ENCODE measurements at regions not wholly inside any gene's neighbourhood (a gene's known extent, or its start where the extent isn't known, plus 50 kb on each side); places are given as distances from the start of the nearest gene placed in this dataset.

DNA sequence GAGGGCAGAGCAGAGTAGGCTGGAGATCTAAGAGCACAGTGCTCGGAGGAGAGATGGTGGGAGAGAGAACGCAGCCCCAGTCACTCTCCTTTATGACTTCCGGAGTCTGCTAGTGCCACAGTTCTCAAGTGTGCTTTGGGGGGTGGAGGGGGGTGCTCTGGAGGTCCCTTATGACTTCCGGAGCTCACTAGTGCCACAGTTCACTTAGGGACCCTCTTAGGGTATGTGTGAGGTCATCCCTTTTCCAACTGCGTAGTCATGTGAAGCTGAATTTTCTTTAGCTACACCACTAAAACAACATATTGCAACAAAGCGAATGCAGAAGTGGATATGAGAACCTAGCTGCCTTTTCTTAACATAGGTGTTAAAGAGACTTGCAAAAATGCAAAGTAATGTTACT is 153.7 kb upstream of the KCTD1 start:
- Histone ChIP-seq H3K4me3 (ENCODE audit: low read length) (no peak overlapping the region), H3K27ac (ENCODE audit: low read length) (no peak overlapping the region), H3K36me3 (ENCODE audit: control insufficient read depth, insufficient read depth, low read length) (no peaks in the 10 kb centered on the region), H3K27me3 (ENCODE audit: control insufficient read depth, insufficient read depth, low read length) (no peaks in the 10 kb centered on the region), H3K4me1 (ENCODE audit: control insufficient read depth, insufficient read depth, low read length) (no peaks in the 10 kb centered on the region), H3K9me3 (replicated peaks; ENCODE audit: control insufficient read depth, low read depth, low read length) (no peaks in the 10 kb centered on the region)
- 14% methylated on average over 1 of the region's 6 CpGs for WGBS (ENCODE audit: insufficient coverage)
- DNase-seq, result no peak

DNA sequence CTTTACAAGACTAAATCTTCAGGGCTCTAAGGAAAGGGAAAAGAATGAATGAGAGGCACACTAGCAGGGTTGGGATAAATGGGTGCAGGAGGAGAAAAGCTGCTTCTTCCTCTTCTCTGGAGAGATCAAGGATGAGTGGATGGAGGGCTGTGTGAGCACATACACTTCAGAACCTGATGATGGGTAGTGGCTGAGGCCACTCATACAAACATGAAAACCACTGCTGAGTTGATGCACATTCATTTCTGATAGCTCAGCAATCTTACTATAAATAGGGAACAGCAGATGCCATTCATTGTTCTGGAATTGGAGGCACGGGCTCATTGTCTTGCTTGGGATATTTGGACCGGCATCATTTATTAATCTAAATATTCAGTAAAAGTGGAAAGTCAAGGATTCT is 152.4 kb upstream of the KCTD1 start:
- Histone ChIP-seq H3K9me3 (replicated peaks; ENCODE audit: control insufficient read depth, low read depth, low read length) (no peaks in the 10 kb centered on the region), H3K27ac (ENCODE audit: low read length) (no peak overlapping the region), H3K4me1 (ENCODE audit: control insufficient read depth, insufficient read depth, low read length) (no peaks in the 10 kb centered on the region), H3K27me3 (ENCODE audit: control insufficient read depth, insufficient read depth, low read length) (no peaks in the 10 kb centered on the region), H3K36me3 (ENCODE audit: control insufficient read depth, insufficient read depth, low read length) (no peaks in the 10 kb centered on the region), H3K4me3 (ENCODE audit: low read length) (no peak overlapping the region)
- no CpG with 5 or more reads among the region's 2 CpGs for WGBS (ENCODE audit: insufficient coverage)
- DNase-seq, result no peak

DNA sequence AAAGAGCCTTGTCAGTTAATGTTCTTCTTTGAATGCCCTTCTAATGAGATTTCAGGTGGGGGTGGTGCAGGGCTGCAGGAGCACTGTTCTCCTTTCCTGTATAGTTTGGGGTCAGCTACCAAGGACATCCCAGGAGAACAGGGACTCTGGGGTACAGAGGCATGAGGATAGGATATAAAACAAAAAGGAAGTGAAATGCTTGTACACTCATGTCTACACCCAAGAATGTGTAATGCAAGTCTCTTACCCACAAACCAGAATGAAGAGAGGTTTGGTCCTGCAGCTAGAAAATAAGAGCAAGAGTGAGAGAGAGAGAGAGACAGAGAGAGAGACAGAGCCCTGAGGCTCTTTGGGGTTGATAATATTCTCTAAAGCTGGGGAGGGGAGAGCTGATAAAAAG is 151.8 kb upstream of the KCTD1 start:
- no peak overlapping the region for H3K27ac ChIP-seq (ENCODE audit: low read length)
- no peaks in the 10 kb centered on the region for H3K4me1 ChIP-seq (ENCODE audit: control insufficient read depth, insufficient read depth, low read length)
- H3K9me3 ChIP-seq (replicated peaks; ENCODE audit: control insufficient read depth, low read depth, low read length), result no peaks in the 10 kb centered on the region
- no peaks in the 10 kb centered on the region for H3K36me3 ChIP-seq (ENCODE audit: control insufficient read depth, insufficient read depth, low read length)
- DNase-seq, result no peak
- H3K27me3 ChIP-seq (ENCODE audit: control insufficient read depth, insufficient read depth, low read length), result no peaks in the 10 kb centered on the region
- no peak overlapping the region for H3K4me3 ChIP-seq (ENCODE audit: low read length)

DNA sequence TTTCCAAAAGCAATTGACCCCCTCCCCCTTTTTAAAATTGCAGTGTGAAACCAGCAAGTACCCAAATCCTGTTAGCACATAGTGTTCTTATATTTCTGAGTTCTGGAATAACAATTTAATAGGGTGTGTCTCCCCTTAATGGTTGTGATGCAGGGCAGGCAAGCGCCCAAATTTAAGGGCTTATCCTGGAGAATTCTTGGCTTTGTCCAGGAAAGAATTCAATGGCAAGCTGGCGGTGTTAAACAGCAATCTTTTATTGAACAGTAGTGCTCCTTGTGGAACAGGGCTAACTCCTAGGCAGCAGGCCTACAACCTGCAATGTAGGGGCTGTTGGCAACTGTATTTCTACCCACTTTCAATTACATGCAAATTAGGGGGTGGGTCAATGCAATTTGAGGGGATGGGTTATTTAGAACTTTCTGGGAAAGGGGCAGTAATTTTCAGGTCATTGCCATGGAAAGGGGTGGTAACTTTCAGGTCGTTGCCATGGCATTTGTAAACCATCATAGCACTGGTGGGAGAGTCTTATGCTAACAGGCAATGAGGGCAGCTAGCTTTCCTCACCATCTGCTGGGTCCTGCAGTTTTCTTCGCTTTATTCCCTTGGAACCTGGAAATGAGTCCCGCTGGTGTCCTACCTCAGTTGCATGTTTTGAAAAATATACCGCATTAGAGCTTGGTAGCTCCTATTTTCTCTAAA is 149.0 kb upstream of the KCTD1 start:
- H3K36me3 ChIP-seq (ENCODE audit: control insufficient read depth, insufficient read depth, low read length), result no peaks in the 10 kb centered on the region
- H3K27me3 ChIP-seq (ENCODE audit: control insufficient read depth, insufficient read depth, low read length), result no peaks in the 10 kb centered on the region
- no peaks in the 10 kb centered on the region for H3K4me1 ChIP-seq (ENCODE audit: control insufficient read depth, insufficient read depth, low read length)
- no peak overlapping the region for H3K27ac ChIP-seq (ENCODE audit: low read length)
- 57% methylated on average over 6 of the region's 6 CpGs for WGBS (ENCODE audit: insufficient coverage)
- peak; percentile 34 for DNase-seq
- H3K4me3 ChIP-seq (ENCODE audit: low read length), result no peak overlapping the region
- peaks cover 4% of the 10 kb centered on the region for H3K9me3 ChIP-seq (replicated peaks; ENCODE audit: control insufficient read depth, low read depth, low read length)

DNA sequence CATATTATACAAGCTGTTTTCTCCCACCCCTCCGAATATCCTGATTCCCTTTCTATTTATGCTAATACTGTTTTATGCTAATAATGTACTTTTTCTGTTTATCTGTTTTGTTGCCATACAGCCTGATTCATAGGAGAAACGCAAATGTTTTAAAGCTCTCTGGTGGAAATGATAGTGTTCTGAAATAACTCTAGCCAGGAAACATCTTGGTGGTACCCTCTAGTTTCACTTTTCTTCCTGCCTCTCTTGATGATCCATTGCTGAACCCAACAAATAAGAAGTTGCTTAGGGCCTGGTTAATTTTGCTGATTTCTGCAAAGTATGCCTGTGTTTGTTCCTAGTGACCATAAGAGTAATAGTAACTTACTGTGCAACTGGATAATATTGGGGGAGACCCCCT is 148.4 kb upstream of the KCTD1 start:
- DNase-seq, result no peak
- Histone ChIP-seq H3K4me3 (ENCODE audit: low read length) (no peak overlapping the region), H3K4me1 (ENCODE audit: control insufficient read depth, insufficient read depth, low read length) (no peaks in the 10 kb centered on the region), H3K27me3 (ENCODE audit: control insufficient read depth, insufficient read depth, low read length) (no peaks in the 10 kb centered on the region), H3K27ac (ENCODE audit: low read length) (no peak overlapping the region), H3K9me3 (replicated peaks; ENCODE audit: control insufficient read depth, low read depth, low read length) (peaks cover 4% of the 10 kb centered on the region), H3K36me3 (ENCODE audit: control insufficient read depth, insufficient read depth, low read length) (no peaks in the 10 kb centered on the region)
- no CpG with 5 or more reads among the region's 2 CpGs for WGBS (ENCODE audit: insufficient coverage)

DNA sequence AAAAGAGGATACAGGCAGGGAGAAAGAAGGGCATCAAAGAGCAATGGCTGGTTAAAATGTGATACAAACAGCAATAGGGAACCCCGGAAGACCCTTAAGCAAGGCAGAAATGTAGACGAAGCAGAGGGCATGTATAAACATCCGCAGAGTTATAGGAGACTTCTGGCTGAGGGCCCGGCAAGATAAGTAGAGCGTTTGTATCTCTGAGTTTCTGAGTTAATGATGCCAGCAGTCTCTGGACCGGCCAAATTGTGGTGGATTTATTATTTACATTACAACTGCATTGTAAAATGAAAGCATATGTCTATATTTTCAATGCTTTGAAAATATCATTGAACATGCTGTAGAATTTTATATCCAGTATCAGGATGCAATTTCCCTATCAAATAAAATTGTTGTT is 148.0 kb upstream of the KCTD1 start:
- Histone ChIP-seq H3K9me3 (replicated peaks; ENCODE audit: control insufficient read depth, low read depth, low read length) (peaks cover 4% of the 10 kb centered on the region), H3K4me1 (ENCODE audit: control insufficient read depth, insufficient read depth, low read length) (no peaks in the 10 kb centered on the region), H3K4me3 (ENCODE audit: low read length) (no peak overlapping the region), H3K36me3 (ENCODE audit: control insufficient read depth, insufficient read depth, low read length) (no peaks in the 10 kb centered on the region), H3K27me3 (ENCODE audit: control insufficient read depth, insufficient read depth, low read length) (no peaks in the 10 kb centered on the region), H3K27ac (ENCODE audit: low read length) (no peak overlapping the region)
- WGBS (ENCODE audit: insufficient coverage), result 67% methylated on average over 2 of the region's 6 CpGs
- DNase-seq, result no peak

DNA sequence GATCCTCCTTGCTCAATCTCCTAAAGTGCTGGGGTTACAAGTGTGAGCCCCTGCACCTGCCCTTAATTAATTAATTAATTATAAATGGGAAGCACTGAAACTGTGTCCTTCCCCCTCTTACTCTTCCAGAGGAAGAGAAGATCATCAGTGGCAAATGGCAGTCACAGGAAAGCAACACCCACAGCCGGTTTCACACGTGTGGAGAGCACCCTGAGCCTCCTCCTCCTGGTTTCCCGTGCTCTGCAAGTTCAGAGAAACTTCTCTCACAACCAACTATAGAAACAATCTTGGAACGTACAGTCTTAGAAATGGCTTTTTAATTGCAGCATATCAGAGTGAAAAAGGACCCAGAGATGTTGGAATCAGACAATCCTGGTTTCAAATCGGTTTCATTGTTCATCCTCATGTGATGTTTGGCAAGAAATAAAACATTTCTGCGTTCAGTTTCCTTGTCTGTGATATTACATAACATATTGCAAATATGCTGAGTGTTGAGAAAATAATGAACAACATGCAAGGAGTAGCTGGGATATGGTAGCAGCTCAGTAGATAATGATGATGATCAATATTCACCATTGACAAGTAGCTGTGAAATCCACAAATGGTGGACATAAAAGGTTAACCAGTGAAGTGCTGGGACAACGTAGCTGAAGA is 141.0 kb upstream of the KCTD1 start:
- Histone ChIP-seq H3K9me3 (replicated peaks; ENCODE audit: control insufficient read depth, low read depth, low read length) (peaks cover 3% of the 10 kb centered on the region), H3K27ac (ENCODE audit: low read length) (no peak overlapping the region), H3K4me1 (ENCODE audit: control insufficient read depth, insufficient read depth, low read length) (no peaks in the 10 kb centered on the region), H3K4me3 (ENCODE audit: low read length) (no peak overlapping the region), H3K27me3 (ENCODE audit: control insufficient read depth, insufficient read depth, low read length) (no peaks in the 10 kb centered on the region), H3K36me3 (ENCODE audit: control insufficient read depth, insufficient read depth, low read length) (no peaks in the 10 kb centered on the region)
- DNase-seq, result no peak
- WGBS (ENCODE audit: insufficient coverage), result 40% methylated on average over 1 of the region's 7 CpGs

DNA sequence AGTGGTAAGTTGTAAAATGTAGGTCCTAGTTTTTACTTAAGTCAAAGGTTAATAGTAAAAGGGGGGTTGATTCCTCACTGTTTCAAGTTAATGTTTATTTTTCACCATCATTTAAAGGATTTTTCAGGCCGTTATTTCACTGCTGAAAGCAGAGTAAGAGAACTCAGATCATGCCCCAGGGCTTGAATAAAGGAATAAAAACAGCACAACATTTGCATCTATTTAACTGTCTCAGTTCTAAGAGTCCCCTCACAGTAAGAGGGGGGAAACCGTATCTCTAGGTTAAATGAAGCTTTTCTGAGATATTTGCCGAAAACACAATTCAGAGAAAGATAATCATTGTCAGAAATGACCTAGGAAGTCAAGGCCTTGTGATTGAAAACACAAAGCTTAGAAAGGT is 138.2 kb upstream of the KCTD1 start:
- Histone ChIP-seq H3K36me3 (ENCODE audit: control insufficient read depth, insufficient read depth, low read length) (no peaks in the 10 kb centered on the region), H3K27ac (ENCODE audit: low read length) (no peak overlapping the region), H3K9me3 (replicated peaks; ENCODE audit: control insufficient read depth, low read depth, low read length) (no peaks in the 10 kb centered on the region), H3K4me3 (ENCODE audit: low read length) (no peak overlapping the region), H3K4me1 (ENCODE audit: control insufficient read depth, insufficient read depth, low read length) (no peaks in the 10 kb centered on the region), H3K27me3 (ENCODE audit: control insufficient read depth, insufficient read depth, low read length) (no peaks in the 10 kb centered on the region)
- DNase-seq, result no peak
- WGBS (ENCODE audit: insufficient coverage), result no CpG with 5 or more reads among the region's 3 CpGs

DNA sequence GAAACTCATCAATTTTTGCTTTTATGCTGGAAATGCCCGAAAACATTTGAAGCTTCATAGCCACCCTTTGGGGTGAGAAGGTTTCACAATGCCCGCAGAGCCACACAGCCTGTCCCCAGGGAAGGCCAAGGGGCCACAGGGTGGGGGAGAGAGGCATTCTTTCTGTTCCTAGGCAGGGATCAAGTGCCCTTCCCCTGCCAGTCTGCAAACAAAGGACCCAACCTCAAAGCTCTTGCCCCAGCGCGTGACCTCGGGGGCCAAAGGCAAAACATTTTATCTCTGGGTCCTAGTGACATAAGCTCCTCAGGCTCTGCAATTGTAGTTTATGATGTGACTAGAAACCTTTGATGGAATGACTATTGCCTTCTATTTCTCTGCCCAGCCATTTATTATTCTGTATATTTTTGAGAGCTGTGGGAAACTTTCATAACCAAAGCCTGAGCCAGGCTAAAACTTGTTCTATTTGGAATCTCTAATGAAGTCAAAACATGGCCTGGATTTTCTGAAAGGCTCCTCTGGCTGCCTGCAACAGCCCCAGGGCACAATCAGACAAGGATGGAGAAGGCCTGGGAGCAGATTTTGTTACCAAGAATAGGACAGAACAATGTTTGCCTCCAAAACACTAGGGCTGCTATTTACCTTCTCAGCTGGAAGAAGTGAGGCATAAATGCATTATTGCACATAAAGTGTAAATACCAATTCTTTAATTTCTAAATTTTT is 137.2 kb upstream of the KCTD1 start:
- WGBS (ENCODE audit: insufficient coverage), result 43% methylated on average over 1 of the region's 5 CpGs
- H3K4me1 ChIP-seq (ENCODE audit: control insufficient read depth, insufficient read depth, low read length), result no peaks in the 10 kb centered on the region
- no peak overlapping the region for H3K4me3 ChIP-seq (ENCODE audit: low read length)
- H3K27me3 ChIP-seq (ENCODE audit: control insufficient read depth, insufficient read depth, low read length), result no peaks in the 10 kb centered on the region
- no peaks in the 10 kb centered on the region for H3K36me3 ChIP-seq (ENCODE audit: control insufficient read depth, insufficient read depth, low read length)
- no peak overlapping the region for H3K27ac ChIP-seq (ENCODE audit: low read length)
- no peak for DNase-seq
- no peaks in the 10 kb centered on the region for H3K9me3 ChIP-seq (replicated peaks; ENCODE audit: control insufficient read depth, low read depth, low read length)

DNA sequence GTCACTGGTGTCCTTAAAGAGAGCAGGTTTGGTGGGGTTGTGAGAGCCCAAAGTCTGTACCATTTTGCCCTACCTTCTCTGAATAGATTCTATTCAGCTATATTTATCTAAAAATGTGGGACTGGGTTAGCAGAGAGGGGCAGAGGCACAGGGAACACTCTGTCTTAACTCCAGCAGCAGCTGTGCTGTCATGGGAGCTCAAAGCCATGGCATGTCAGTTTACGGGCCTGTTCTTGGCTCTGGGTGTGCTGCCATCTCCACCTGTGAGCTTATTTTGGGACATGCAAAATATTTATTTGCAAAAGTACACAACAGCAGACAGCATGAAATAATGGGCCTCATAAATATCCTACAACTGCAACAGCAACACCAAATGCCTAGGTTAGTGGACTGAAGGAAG is 129.6 kb upstream of the KCTD1 start:
- no CpG with 5 or more reads among the region's 1 CpG for WGBS (ENCODE audit: insufficient coverage)
- no peaks in the 10 kb centered on the region for H3K36me3 ChIP-seq (ENCODE audit: control insufficient read depth, insufficient read depth, low read length)
- H3K27me3 ChIP-seq (ENCODE audit: control insufficient read depth, insufficient read depth, low read length), result no peaks in the 10 kb centered on the region
- H3K4me1 ChIP-seq (ENCODE audit: control insufficient read depth, insufficient read depth, low read length), result no peaks in the 10 kb centered on the region
- no peaks in the 10 kb centered on the region for H3K9me3 ChIP-seq (replicated peaks; ENCODE audit: control insufficient read depth, low read depth, low read length)
- no peak overlapping the region for H3K4me3 ChIP-seq (ENCODE audit: low read length)
- H3K27ac ChIP-seq (ENCODE audit: low read length), result no peak overlapping the region
- DNase-seq, result no peak
